ENCODE measurements at regions not wholly inside any gene's neighbourhood (a gene's known extent, or its start where the extent isn't known, plus 50 kb on each side); places are given as distances from the start of the nearest gene placed in this dataset.
"Not testable (repeated sequence)": the region's sequence is repeated elsewhere in the genome, so short reads cannot be mapped to it uniquely, and the experiment has no call there.

GRCh38 chr1:191396622-191397021 is 761.6 kb upstream of the RGS18 start:
- H3K27ac Mint-ChIP-seq = no peak overlapping the region
- peaks cover 6 to 8% of the 10 kb centered on the region in 2 donors for H3K36me3 Mint-ChIP-seq
- H3K9me3 Mint-ChIP-seq = peaks cover 23 to 27% of the 10 kb centered on the region in 2 donors
- ATAC-seq (no peak), DNase-seq (ENCODE audit: low spot score in 2 of 2) (no peak)

GRCh38 chr1:191398551-191398950 is 759.7 kb upstream of the RGS18 start:
- Mint-ChIP-seq H3K27ac (no peak overlapping the region), H3K9me3 (peaks cover 27 to 31% of the 10 kb centered on the region in 2 donors), H3K36me3 (peaks cover 6 to 8% of the 10 kb centered on the region in 2 donors)
- DNase-seq (ENCODE audit: low spot score in 2 of 2) = no peak
- ATAC-seq = no peak

DNA sequence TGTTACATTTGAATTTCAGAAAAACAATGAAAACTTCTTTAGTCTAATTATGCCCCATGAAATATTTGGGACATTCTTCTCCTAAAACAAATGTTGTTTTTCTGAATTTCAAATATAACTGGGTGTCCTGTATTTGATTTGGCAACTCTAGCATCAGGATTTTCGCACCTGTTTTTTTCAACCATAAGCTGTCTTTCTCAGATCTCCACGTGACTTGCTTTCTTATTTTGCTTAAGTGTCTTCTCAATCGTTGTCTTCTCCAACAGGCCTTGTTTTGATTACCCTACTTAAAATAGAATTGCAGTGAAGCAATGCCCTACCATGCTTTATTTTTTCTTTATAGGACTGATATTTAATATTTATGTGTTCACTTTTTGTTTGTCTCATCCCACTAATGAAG is 752.8 kb upstream of the RGS18 start:
- no peaks in the 10 kb centered on the region for H3K36me3 Mint-ChIP-seq
- ATAC-seq = no peak
- H3K27ac Mint-ChIP-seq = no peak overlapping the region
- peaks cover 10 to 21% of the 10 kb centered on the region in 2 donors for H3K9me3 Mint-ChIP-seq
- no peak for DNase-seq (ENCODE audit: low spot score in 2 of 2)

DNA sequence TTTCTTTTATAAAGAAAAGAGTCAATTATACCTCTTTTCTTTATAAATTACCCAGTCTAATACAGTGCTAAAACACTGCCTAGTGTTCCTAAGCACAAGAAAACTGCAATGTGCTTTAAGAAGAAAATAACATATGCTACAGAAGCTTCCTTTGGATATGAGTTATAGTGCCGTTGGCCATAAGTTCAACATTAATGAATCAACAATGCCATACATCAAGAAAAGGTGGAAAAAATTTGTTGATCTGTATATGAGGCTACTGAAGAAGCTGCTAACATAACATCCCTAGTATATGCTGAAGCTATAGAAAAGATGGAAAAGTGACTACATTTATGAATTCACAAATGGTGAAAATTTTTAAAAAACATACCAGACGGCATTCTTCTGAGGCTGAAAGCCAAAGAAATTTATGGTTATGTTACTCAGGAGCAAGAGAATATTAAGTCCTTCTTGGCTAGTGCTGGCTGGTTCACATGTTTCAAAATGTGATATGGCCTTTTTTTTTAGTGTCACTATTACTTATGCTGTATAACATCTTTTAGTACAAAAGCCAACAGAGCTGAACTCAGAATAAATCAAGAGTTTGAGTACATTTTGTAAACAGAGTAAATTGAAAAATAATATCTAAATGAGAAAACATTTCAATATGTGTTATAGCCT is 743.2 kb upstream of the RGS18 start:
- Mint-ChIP-seq H3K9me3 (peaks cover 10 to 13% of the 10 kb centered on the region in 2 donors), H3K27ac (no peak overlapping the region), H3K36me3 (no peaks in the 10 kb centered on the region)
- no peak for DNase-seq (ENCODE audit: low spot score in 2 of 2)
- ATAC-seq = no peak

DNA sequence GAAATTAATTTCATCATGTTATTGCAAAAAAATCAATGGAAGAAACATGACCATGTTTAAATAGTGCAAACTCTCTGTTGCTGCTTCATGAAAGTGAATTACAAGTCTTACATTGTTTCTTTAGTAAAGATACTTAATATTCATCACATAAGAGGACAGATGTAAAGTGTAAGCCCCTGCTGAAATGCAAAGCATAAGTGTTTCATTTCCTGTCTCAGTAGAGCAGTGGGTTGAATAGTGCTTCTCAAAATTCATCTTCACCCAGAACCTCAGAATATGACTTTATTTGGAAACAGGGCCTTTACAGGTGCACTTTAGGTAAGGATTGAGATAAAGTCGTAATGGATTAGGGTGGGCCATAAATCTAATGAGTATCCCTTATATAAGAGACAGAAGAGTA is 738.4 kb upstream of the RGS18 start:
- DNase-seq (ENCODE audit: low spot score in 2 of 2) (no peak), ATAC-seq (no peak)
- Mint-ChIP-seq H3K9me3 (peaks cover 4 to 6% of the 10 kb centered on the region in 2 donors), H3K36me3 (no peaks in the 10 kb centered on the region), H3K27ac (no peak overlapping the region)

- no peak for ATAC-seq
- no peaks in the 10 kb centered on the region for H3K36me3 Mint-ChIP-seq
- no peak for DNase-seq (ENCODE audit: low spot score in 2 of 2)
- peaks cover 4 to 5% of the 10 kb centered on the region in 2 donors for H3K9me3 Mint-ChIP-seq
- no peak overlapping the region for H3K27ac Mint-ChIP-seq
Measured at GRCh38 chr1:191427593-191427992, 730.7 kb upstream of the RGS18 start.

DNA sequence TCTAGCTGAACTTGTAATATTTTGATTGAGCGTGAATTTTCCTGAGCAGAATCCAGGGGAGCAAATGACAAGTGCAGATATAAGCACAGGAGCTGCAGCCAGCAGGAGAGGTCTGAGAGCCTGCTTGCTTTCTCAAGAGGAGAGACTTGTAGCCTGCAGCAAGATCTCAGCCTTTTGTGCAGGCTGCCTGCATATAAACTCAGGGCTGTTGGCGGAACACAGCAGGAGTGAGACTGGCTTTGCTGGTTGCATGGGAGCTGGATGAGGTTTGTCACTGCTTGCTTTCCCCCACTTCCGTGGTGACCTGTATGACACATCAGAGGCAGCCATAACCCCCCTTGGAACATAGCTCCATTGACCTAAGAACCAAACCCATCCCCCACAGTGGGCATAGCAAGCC is 725.4 kb upstream of the RGS18 start:
- Mint-ChIP-seq H3K36me3 (peaks cover 0 to 5% of the 10 kb centered on the region in 2 donors), H3K9me3 (peaks cover 25 to 29% of the 10 kb centered on the region in 2 donors), H3K27ac (no peak overlapping the region)
- no peak for ATAC-seq
- DNase-seq (ENCODE audit: low spot score in 2 of 2) = no peak

- Mint-ChIP-seq H3K36me3 (peaks cover 0 to 5% of the 10 kb centered on the region in 2 donors), H3K9me3 (peaks cover 26 to 30% of the 10 kb centered on the region in 2 donors), H3K27ac (no peak overlapping the region)
- DNase-seq (ENCODE audit: low spot score in 2 of 2) = no peak
- ATAC-seq = no peak
Measured at GRCh38 chr1:191438979-191439378, 719.3 kb upstream of the RGS18 start.

GRCh38 chr1:191448279-191448678 is 710.0 kb upstream of the RGS18 start:
- not testable (repeated sequence) for H3K27ac Mint-ChIP-seq; DNase-seq (ENCODE audit: low spot score in 2 of 2); ATAC-seq
- Mint-ChIP-seq H3K9me3 (peaks cover 18 to 19% of the 10 kb centered on the region in 2 donors), H3K36me3 (peaks cover 0 to 17% of the 10 kb centered on the region in 2 donors)

- H3K9me3 Mint-ChIP-seq = peaks cover under 1 to 15% of the 10 kb centered on the region in 2 donors
- no peak overlapping the region for H3K27ac Mint-ChIP-seq
- DNase-seq (ENCODE audit: low spot score in 2 of 2) (no peak), ATAC-seq (no peak)
- H3K36me3 Mint-ChIP-seq = peaks cover 0 to 3% of the 10 kb centered on the region in 2 donors
Measured at GRCh38 chr1:191452586-191452985, 705.7 kb upstream of the RGS18 start.

DNA sequence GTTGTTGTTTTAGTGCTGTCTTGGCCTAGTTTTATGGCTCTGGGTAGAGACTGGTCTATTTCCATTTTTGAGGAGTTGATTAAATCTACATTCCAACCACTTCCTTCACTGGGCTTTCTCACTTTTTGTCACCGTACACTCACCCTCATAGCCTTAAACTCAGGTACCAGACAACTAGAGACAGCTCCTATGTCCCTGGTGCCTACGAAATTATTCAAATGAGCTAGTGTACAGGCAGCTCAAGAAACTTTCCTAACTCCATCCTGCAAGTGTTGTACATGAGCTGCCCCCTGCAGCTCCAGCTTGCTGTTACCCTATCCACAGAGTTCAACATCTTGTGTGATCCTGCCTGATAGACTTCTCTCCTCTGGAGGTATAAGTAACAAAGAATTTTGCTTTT is 704.8 kb upstream of the RGS18 start:
- Mint-ChIP-seq H3K36me3 (no peaks in the 10 kb centered on the region), H3K9me3 (peaks cover 0 to 16% of the 10 kb centered on the region in 2 donors), H3K27ac (no peak overlapping the region)
- ATAC-seq = no peak
- no peak for DNase-seq (ENCODE audit: low spot score in 2 of 2)

- ATAC-seq (no peak), DNase-seq (ENCODE audit: low spot score in 2 of 2) (no peak)
- Mint-ChIP-seq H3K27ac (no peak overlapping the region), H3K9me3 (peaks cover 5 to 18% of the 10 kb centered on the region in 2 donors), H3K36me3 (no peaks in the 10 kb centered on the region)
Measured at GRCh38 chr1:191457889-191458288, 700.4 kb upstream of the RGS18 start.

- Mint-ChIP-seq H3K9me3 (peaks cover 6 to 25% of the 10 kb centered on the region in 2 donors), H3K27ac (no peak overlapping the region), H3K36me3 (no peaks in the 10 kb centered on the region)
- ATAC-seq = no peak
- DNase-seq (ENCODE audit: low spot score in 2 of 2) = no peak
Measured at GRCh38 chr1:191460234-191460633, 698.0 kb upstream of the RGS18 start.

GRCh38 chr1:191483988-191484387 is 674.3 kb upstream of the RGS18 start:
- no peak for DNase-seq (ENCODE audit: low spot score in 2 of 2)
- no peaks in the 10 kb centered on the region for H3K36me3 Mint-ChIP-seq
- H3K9me3 Mint-ChIP-seq = peaks cover 14 to 18% of the 10 kb centered on the region in 2 donors
- ATAC-seq = no peak
- no peak overlapping the region for H3K27ac Mint-ChIP-seq

DNA sequence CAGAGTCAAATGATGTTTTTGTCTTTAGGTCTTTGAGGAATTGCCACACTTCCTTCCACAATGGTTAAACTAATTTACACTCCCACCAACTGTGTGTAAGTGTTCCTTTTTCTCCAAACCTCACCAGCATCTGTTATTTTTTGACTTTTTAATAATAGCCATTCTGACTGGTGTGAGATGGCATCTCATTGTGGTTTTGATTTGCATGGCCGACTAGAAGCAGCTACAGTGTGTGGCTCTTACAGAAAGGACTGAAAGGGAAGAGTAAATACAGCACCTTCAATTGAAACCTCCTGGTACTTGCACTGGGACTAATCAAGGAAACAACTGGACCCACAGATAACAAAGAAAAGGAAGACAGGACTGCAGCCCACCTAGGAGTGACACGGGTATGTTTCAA is 668.0 kb upstream of the RGS18 start:
- ATAC-seq (no peak), DNase-seq (ENCODE audit: low spot score in 2 of 2) (no peak)
- Mint-ChIP-seq H3K9me3 (peaks cover 26 to 45% of the 10 kb centered on the region in 2 donors), H3K27ac (no peak overlapping the region), H3K36me3 (no peaks in the 10 kb centered on the region)

- Mint-ChIP-seq H3K9me3 (peaks cover 12 to 18% of the 10 kb centered on the region in 2 donors), H3K36me3 (no peaks in the 10 kb centered on the region), H3K27ac (no peak overlapping the region)
- no peak for ATAC-seq
- DNase-seq (ENCODE audit: low spot score in 2 of 2) = no peak
Measured at GRCh38 chr1:191495040-191495439, 663.2 kb upstream of the RGS18 start.

GRCh38 chr1:191498318-191498717 is 659.9 kb upstream of the RGS18 start:
- Mint-ChIP-seq H3K9me3 (peaks cover 0 to 3% of the 10 kb centered on the region in 2 donors), H3K27ac (no peak overlapping the region), H3K36me3 (no peaks in the 10 kb centered on the region)
- DNase-seq (ENCODE audit: low spot score in 2 of 2) = no peak
- no peak for ATAC-seq

DNA sequence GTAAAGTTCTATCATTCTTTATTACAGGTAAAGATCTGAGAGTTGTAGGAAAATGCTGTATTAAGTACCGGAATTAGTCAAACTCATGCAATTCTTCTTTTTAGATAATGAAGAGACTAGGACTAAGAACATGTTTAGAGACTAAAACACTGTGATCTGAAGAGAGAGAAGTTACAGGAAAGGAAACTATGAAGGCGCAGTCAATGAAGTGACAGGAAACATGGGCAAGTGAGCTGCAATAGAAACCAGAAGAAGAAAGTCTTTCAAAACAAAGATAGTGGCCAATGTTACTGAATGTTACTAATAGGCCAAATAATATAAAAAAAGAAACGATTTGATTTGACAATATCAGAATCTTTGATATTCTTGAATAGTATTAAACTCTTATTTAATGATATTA is 659.4 kb upstream of the RGS18 start:
- ATAC-seq = no peak
- H3K27ac Mint-ChIP-seq = no peak overlapping the region
- no peaks in the 10 kb centered on the region for H3K36me3 Mint-ChIP-seq

More for the DNA sequence above, 659.4 kb upstream of the RGS18 start:
- no peak for DNase-seq (ENCODE audit: low spot score in 2 of 2)
- peaks cover 0 to 3% of the 10 kb centered on the region in 2 donors for H3K9me3 Mint-ChIP-seq
